ENCODE measurements at regions not wholly inside any gene's neighbourhood (a gene's known extent, or its start where the extent isn't known, plus 50 kb on each side); places are given as distances from the start of the nearest gene placed in this dataset.

GRCh38 chr5:35312267-35312666, 82.0 kb upstream of the PRLR start:
- no peak for DNase-seq

- no peak for DNase-seq
Observed at GRCh38 chr5:35309365-35310130, 79.3 kb upstream of the PRLR start.

GRCh38 chr5:35308421-35308820, 78.1 kb upstream of the PRLR start:
- no peak for DNase-seq

- no peak for DNase-seq
Observed at GRCh38 chr5:35306716-35307365, 76.6 kb upstream of the PRLR start.

GRCh38 chr5:35305336-35306020, 75.2 kb upstream of the PRLR start:
- no peak for DNase-seq

- DNase-seq, result no peak
Observed at GRCh38 chr5:35304291-35304690, 74.0 kb upstream of the PRLR start.

- DNase-seq, result no peak
Observed at GRCh38 chr5:35303152-35303551, 72.9 kb upstream of the PRLR start.

- no peak for DNase-seq
Observed at GRCh38 chr5:35302544-35302943, 72.3 kb upstream of the PRLR start.

GRCh38 chr5:35297755-35298154, 67.5 kb upstream of the PRLR start:
- DNase-seq, result no peak

GRCh38 chr5:35294976-35295375, 64.7 kb upstream of the PRLR start:
- DNase-seq, result no peak

- DNase-seq, result no peak
Observed at GRCh38 chr5:35294017-35294416, 63.7 kb upstream of the PRLR start.

GRCh38 chr5:35285435-35285834, 55.1 kb upstream of the PRLR start:
- DNase-seq, result no peak

- DNase-seq, result no peak
Observed at GRCh38 chr5:35285011-35285410, 54.7 kb upstream of the PRLR start.

GRCh38 chr5:35284364-35284763, 54.1 kb upstream of the PRLR start:
- DNase-seq, result no peak

- no peak for DNase-seq
Observed at GRCh38 chr5:35282810-35283209, 52.5 kb upstream of the PRLR start.

GRCh38 chr5:35281613-35282012, 51.3 kb upstream of the PRLR start:
- peak; percentile 1 for DNase-seq

All from CD4-positive, alpha-beta T cell treated with Interferon gamma for 1 hour (primary cell).